Parathyroid adenoma (tissue), 2 donors: ENCODE measurements at regions not wholly inside any gene's neighbourhood (a gene's known extent, or its start where the extent isn't known, plus 50 kb on each side); places are given as distances from the start of the nearest gene placed in this dataset.

Experiments used
- H2AFZ ChIP-seq: fragments of 300-600 bp; sonication (generic); one replicate; pipeline ENCODE4 v1.7.0; 2017; ENCODE audit warnings: antibody characterized with exemption, mild to moderate bottlenecking
- H3K27ac ChIP-seq: fragments of 300-600 bp; sonication (generic); one replicate; pipeline ENCODE4 v1.7.0; 2017
- H3K27me3 ChIP-seq: fragments of 300-600 bp; sonication (generic); one replicate; pipeline ENCODE4 v1.7.0; 2017; ENCODE audit warnings: low read length; ENCODE audit not compliant: control insufficient read depth, insufficient read depth
- H3K36me3 ChIP-seq: fragments of 300-600 bp; sonication (generic); one replicate; pipeline ENCODE4 v1.7.0; 2017; ENCODE audit warnings: low read length; ENCODE audit not compliant: control insufficient read depth, insufficient read depth
- H3K4me1 ChIP-seq: fragments of 300-600 bp; sonication (generic); one replicate; pipeline ENCODE4 v1.7.0; 2017; ENCODE audit warnings: control low read depth
- H3K4me2 ChIP-seq: fragments of 300-600 bp; sonication (generic); one replicate; pipeline ENCODE4 v1.7.0; 2017; ENCODE audit warnings: low read length
- H3K4me3 ChIP-seq: fragments of 300-600 bp; sonication (generic); one replicate; pipeline ENCODE4 v1.7.0; 2017; ENCODE audit warnings: low read depth, low read length
- H3K79me2 ChIP-seq: fragments of 300-600 bp; sonication (generic); one replicate; pipeline ENCODE4 v1.7.0; 2017; ENCODE audit warnings: control low read depth
- H3K9ac ChIP-seq: fragments of 300-600 bp; sonication (generic); one replicate; pipeline ENCODE4 v1.7.0; 2017; ENCODE audit warnings: mild to moderate bottlenecking
- H3K9me3 ChIP-seq: fragments of 300-600 bp; sonication (generic); one replicate; pipeline ENCODE4 v1.7.0; 2017; ENCODE audit warnings: low read length; ENCODE audit not compliant: control insufficient read depth
- CTCF ChIP-seq: fragments of 300-600 bp; sonication (generic); IDR thresholded peaks from one replicate; pipeline ENCODE4 v1.7.0; 2017; ENCODE audit warnings: antibody characterized with exemption, mild to moderate bottlenecking
- donor health status: primary hyperparathyroidism.

GRCh38 chr4:114264452-114264851 is 285.0 kb upstream of the ARSJ start:
- Histone ChIP-seq H3K4me2 (no peak overlapping the region), H3K79me2 (no peaks in the 10 kb centered on the region), H3K4me3 (no peak overlapping the region), H3K4me1 (no peaks in the 10 kb centered on the region), H2AFZ (no peak overlapping the region), H3K27me3 (no peaks in the 10 kb centered on the region), H3K9me3 (no peaks in the 10 kb centered on the region), H3K9ac (no peak overlapping the region), H3K27ac (no peak overlapping the region), H3K36me3 (no peaks in the 10 kb centered on the region)
- no peak for TF ChIP-seq CTCF

- Histone ChIP-seq H3K79me2 (no peaks in the 10 kb centered on the region), H2AFZ (no peak overlapping the region), H3K27me3 (no peaks in the 10 kb centered on the region), H3K4me2 (no peak overlapping the region), H3K4me1 (no peaks in the 10 kb centered on the region), H3K4me3 (no peak overlapping the region), H3K9me3 (no peaks in the 10 kb centered on the region), H3K9ac (no peak overlapping the region), H3K27ac (no peak overlapping the region), H3K36me3 (no peaks in the 10 kb centered on the region)
- no peak for TF ChIP-seq CTCF
Observed at GRCh38 chr4:114264877-114265291, 285.4 kb upstream of the ARSJ start.

DNA sequence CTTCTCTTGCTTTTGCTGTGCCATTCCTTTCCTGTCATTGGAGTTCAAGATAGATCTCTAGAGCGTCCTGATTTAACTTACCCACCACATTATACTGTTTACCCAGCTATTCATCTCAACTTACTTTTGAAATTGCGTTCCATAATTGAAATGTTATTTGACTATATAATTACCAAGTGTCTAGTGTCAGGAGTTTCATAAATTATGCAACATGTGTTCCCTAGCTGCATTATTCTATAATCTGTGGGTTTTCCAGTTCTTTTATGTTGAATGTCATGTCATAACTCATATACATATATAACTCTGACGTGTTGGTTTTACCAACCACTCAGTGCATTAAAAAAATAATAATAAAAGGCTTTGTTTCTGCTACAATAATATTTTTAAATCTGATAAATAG is 285.9 kb upstream of the ARSJ start:
- no peaks in the 10 kb centered on the region for H3K79me2 ChIP-seq
- H3K9me3 ChIP-seq = no peaks in the 10 kb centered on the region
- H3K4me1 ChIP-seq = no peaks in the 10 kb centered on the region
- no peak overlapping the region for H3K4me2 ChIP-seq
- no peaks in the 10 kb centered on the region for H3K36me3 ChIP-seq
- no peak overlapping the region for H3K4me3 ChIP-seq
- H3K9ac ChIP-seq = no peak overlapping the region
- TF ChIP-seq CTCF = no peak
- no peak overlapping the region for H3K27ac ChIP-seq
- H3K27me3 ChIP-seq = no peaks in the 10 kb centered on the region
- no peak overlapping the region for H2AFZ ChIP-seq

DNA sequence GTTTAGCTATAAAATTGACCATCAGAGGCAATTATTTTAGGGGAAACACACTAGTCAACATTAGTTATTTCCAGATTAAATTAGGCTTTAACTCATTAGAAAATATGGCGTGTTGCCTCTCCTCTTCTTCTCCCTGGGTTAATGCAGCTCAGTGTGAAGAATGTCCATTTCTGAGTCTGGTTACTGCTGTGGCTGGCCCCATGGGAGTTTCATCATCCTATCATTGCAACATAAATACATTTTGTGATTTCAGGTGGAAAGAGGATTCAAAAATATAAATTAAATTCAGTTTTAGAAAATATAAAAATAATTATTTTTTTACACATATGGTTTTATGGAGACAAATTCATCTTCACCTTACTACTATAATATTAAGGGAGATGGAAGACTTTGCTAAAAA is 288.5 kb upstream of the ARSJ start:
- Histone ChIP-seq H3K4me3 (no peak overlapping the region), H3K9ac (no peak overlapping the region), H3K79me2 (no peaks in the 10 kb centered on the region), H3K9me3 (no peaks in the 10 kb centered on the region), H3K4me2 (no peak overlapping the region), H2AFZ (no peak overlapping the region), H3K4me1 (no peaks in the 10 kb centered on the region), H3K27me3 (no peaks in the 10 kb centered on the region), H3K27ac (no peak overlapping the region), H3K36me3 (no peaks in the 10 kb centered on the region)
- no peak for TF ChIP-seq CTCF

DNA sequence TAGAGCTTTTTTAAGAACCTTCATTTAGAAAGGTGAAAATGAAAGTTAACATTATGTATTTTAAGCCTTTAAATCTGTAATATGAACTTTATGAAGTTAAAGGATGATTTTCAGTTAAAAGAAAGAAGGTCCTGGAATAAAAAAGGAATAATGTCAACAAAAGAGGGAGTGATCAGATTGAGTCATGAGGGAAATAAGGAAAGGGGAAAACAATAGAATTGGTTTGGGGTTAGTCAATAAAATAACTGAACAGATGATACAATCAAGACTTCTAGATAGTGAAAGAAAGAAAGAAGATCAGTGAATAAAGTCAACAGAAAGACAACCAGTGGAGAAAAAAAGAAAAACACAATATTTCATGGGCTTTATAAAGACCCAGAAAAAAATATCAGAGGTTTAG is 291.6 kb upstream of the ARSJ start:
- Histone ChIP-seq H3K27ac (no peak overlapping the region), H3K9me3 (no peaks in the 10 kb centered on the region), H3K79me2 (no peaks in the 10 kb centered on the region), H3K36me3 (no peaks in the 10 kb centered on the region), H3K4me2 (no peak overlapping the region), H3K4me1 (no peaks in the 10 kb centered on the region), H3K9ac (no peak overlapping the region), H3K4me3 (no peak overlapping the region), H3K27me3 (no peaks in the 10 kb centered on the region), H2AFZ (no peak overlapping the region)
- no peak for TF ChIP-seq CTCF
